Superior temporal gyrus (tissue), 1 donor: ENCODE measurements at regions not wholly inside any gene's neighbourhood (a gene's known extent, or its start where the extent isn't known, plus 50 kb on each side); places are given as distances from the start of the nearest gene placed in this dataset.
"Not testable (repeated sequence)": the region's sequence is repeated elsewhere in the genome, so short reads cannot be mapped to it uniquely, and the experiment has no call there.

Source experiments
- DNase-seq: peaks from one replicate; pipeline ENCODE4 v3.0.0-alpha.2; 2016; ENCODE audit errors: extremely low spot score

- DNase-seq = no peak
These were observed 274.1 kb upstream of the PAPPA start for GRCh38 chr9:115879451-115879850.

- DNase-seq = no peak
These were observed 273.2 kb upstream of the PAPPA start for GRCh38 chr9:115880221-115880885.

- DNase-seq = no peak
These were observed 270.7 kb upstream of the PAPPA start for GRCh38 chr9:115882911-115883310.

- DNase-seq = no peak
These were observed 269.9 kb upstream of the PAPPA start for GRCh38 chr9:115883467-115884329.

- no peak for DNase-seq
These were observed 268.7 kb upstream of the PAPPA start for GRCh38 chr9:115884846-115885245.

- DNase-seq = no peak
These were observed 265.5 kb upstream of the PAPPA start for GRCh38 chr9:115888131-115888530.

- no peak for DNase-seq
These were observed 261.7 kb upstream of the PAPPA start for GRCh38 chr9:115891929-115892328.

- not testable (repeated sequence) for DNase-seq
These were observed 255.1 kb upstream of the PAPPA start for GRCh38 chr9:115898478-115898877.

GRCh38 chr9:115900698-115901097 is 252.9 kb upstream of the PAPPA start:
- no peak for DNase-seq

GRCh38 chr9:115910959-115911358 is 242.6 kb upstream of the PAPPA start:
- DNase-seq = no peak

- no peak for DNase-seq
These were observed 241.5 kb upstream of the PAPPA start for GRCh38 chr9:115912086-115912485.

- DNase-seq = peak; percentile 12
These were observed 239.9 kb upstream of the PAPPA start for GRCh38 chr9:115913696-115914095.

- no peak for DNase-seq
These were observed 239.3 kb upstream of the PAPPA start for GRCh38 chr9:115914291-115914690.

- no peak for DNase-seq
These were observed 232.3 kb upstream of the PAPPA start for GRCh38 chr9:115921301-115921700.

GRCh38 chr9:115922444-115922843 is 231.1 kb upstream of the PAPPA start:
- DNase-seq = no peak

- no peak for DNase-seq
These were observed 230.2 kb upstream of the PAPPA start for GRCh38 chr9:115923410-115923809.

GRCh38 chr9:115923903-115924668 is 229.5 kb upstream of the PAPPA start:
- DNase-seq = no peak

GRCh38 chr9:115924669-115924987 is 229.0 kb upstream of the PAPPA start:
- no peak for DNase-seq

GRCh38 chr9:115925424-115925823 is 228.2 kb upstream of the PAPPA start:
- no peak for DNase-seq

GRCh38 chr9:115930472-115930871 is 223.1 kb upstream of the PAPPA start:
- no peak for DNase-seq

GRCh38 chr9:115938479-115938878 is 215.1 kb upstream of the PAPPA start:
- DNase-seq = no peak

- no peak for DNase-seq
These were observed 214.4 kb upstream of the PAPPA start for GRCh38 chr9:115939065-115939765.
